ENCODE measurements at regions not wholly inside any gene's neighbourhood (a gene's known extent, or its start where the extent isn't known, plus 50 kb on each side); places are given as distances from the start of the nearest gene placed in this dataset.

- TF ChIP-seq, protein P1, sequence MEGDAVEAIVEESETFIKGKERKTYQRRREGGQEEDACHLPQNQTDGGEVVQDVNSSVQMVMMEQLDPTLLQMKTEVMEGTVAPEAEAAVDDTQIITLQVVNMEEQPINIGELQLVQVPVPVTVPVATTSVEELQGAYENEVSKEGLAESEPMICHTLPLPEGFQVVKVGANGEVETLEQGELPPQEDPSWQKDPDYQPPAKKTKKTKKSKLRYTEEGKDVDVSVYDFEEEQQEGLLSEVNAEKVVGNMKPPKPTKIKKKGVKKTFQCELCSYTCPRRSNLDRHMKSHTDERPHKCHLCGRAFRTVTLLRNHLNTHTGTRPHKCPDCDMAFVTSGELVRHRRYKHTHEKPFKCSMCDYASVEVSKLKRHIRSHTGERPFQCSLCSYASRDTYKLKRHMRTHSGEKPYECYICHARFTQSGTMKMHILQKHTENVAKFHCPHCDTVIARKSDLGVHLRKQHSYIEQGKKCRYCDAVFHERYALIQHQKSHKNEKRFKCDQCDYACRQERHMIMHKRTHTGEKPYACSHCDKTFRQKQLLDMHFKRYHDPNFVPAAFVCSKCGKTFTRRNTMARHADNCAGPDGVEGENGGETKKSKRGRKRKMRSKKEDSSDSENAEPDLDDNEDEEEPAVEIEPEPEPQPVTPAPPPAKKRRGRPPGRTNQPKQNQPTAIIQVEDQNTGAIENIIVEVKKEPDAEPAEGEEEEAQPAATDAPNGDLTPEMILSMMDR (IDR thresholded peaks at IDR 0.05; ENCODE audit: control extremely low read depth in 1 of 3, insufficient read depth in 1 of 3, low read depth in 1 of 3, low read length in 3 of 3): no peak
- TF ChIP-seq, protein P2, sequence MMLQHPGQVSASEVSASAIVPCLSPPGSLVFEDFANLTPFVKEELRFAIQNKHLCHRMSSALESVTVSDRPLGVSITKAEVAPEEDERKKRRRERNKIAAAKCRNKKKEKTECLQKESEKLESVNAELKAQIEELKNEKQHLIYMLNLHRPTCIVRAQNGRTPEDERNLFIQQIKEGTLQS (IDR thresholded peaks at IDR 0.05; ENCODE audit: insufficient read depth, low read depth, low read length): no peak
- no peak for TF ChIP-seq EZH2 (IDR thresholded peaks at IDR 0.05; ENCODE audit: low read depth, low read length, severe bottlenecking)
- no peak for TF ChIP-seq EP300 (IDR thresholded peaks at IDR 0.05; ENCODE audit: borderline replicate concordance in 1 of 2, low read depth in 2 of 2, low read length in 2 of 2)
- no peak for TF ChIP-seq FOSL1 (IDR thresholded peaks at IDR 0.05; ENCODE audit: insufficient read depth, low read depth, low read length)
- TF ChIP-seq, protein P3, sequence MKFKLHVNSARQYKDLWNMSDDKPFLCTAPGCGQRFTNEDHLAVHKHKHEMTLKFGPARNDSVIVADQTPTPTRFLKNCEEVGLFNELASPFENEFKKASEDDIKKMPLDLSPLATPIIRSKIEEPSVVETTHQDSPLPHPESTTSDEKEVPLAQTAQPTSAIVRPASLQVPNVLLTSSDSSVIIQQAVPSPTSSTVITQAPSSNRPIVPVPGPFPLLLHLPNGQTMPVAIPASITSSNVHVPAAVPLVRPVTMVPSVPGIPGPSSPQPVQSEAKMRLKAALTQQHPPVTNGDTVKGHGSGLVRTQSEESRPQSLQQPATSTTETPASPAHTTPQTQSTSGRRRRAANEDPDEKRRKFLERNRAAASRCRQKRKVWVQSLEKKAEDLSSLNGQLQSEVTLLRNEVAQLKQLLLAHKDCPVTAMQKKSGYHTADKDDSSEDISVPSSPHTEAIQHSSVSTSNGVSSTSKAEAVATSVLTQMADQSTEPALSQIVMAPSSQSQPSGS (IDR thresholded peaks at IDR 0.05; ENCODE audit: low read length): no peak
- TF ChIP-seq TAF1 (IDR thresholded peaks at IDR 0.05; ENCODE audit: low read depth, low read length): no peak
- no peak for TF ChIP-seq RAD21 (IDR thresholded peaks at IDR 0.05 in 1 of 2, conservative IDR thresholded peaks at IDR 0.05 in 1 of 2; ENCODE audit: low read depth in 2 of 2, low read length in 2 of 2)
- TF ChIP-seq SP4 (IDR thresholded peaks at IDR 0.05; ENCODE audit: low read length): no peak
- TF ChIP-seq CEBPB (IDR thresholded peaks at IDR 0.05; ENCODE audit: low read depth, low read length): no peak
- no peak for TF ChIP-seq JUND (IDR thresholded peaks at IDR 0.05; ENCODE audit: low read length)
- TF ChIP-seq USF2 (IDR thresholded peaks at IDR 0.05; ENCODE audit: low read length): no peak
- no peak for TF ChIP-seq TEAD4 (IDR thresholded peaks at IDR 0.05; ENCODE audit: low read depth, low read length)
- no peak for TF ChIP-seq NRF1 (IDR thresholded peaks at IDR 0.05; ENCODE audit: low read depth, low read length)
Observed at GRCh38 chr5:123844873-123845272, 332.9 kb downstream of the CSNK1G3 start.

Measured in H1 (cell line).